ENCODE measurements at regions not wholly inside any gene's neighbourhood (a gene's known extent, or its start where the extent isn't known, plus 50 kb on each side); places are given as distances from the start of the nearest gene placed in this dataset.

GRCh38 chr6:80463197-80463596 is 356.7 kb downstream of the BCKDHB start (continued):
- TF ChIP-seq IRF5 (IDR thresholded peaks at IDR 0.05; ENCODE audit: borderline replicate concordance) (no peak), PRDM15 (CRISPR knock-in tag; IDR thresholded peaks at IDR 0.05) (no peak), CTCF (IDR thresholded peaks at IDR 0.05 in 2 of 3, conservative IDR thresholded peaks at IDR 0.05 in 1 of 3; ENCODE audit: control insufficient read depth in 2 of 3, extremely low read depth in 1 of 3, insufficient read depth in 1 of 3, low read depth in 3 of 3, low read length in 3 of 3) (no peak)

- in situ Hi-C loops (cut with MboI) (no loop called here), intact Hi-C loops (cut with micrococcal nuclease; ENCODE audit: unreplicated experiment) (no loop called here)
- TF ChIP-seq TCF3 (IDR thresholded peaks at IDR 0.05; ENCODE audit: borderline replicate concordance, insufficient read depth, low read depth, low read length): no peak
- TF ChIP-seq NR2F1 (conservative IDR thresholded peaks at IDR 0.05): no peak
- TF ChIP-seq REST (IDR thresholded peaks at IDR 0.05; ENCODE audit: low read depth, low read length): no peak
- TF ChIP-seq PBX3 (IDR thresholded peaks at IDR 0.05; ENCODE audit: insufficient replicate concordance, low read depth, low read length): no peak
- no peak for TF ChIP-seq ATF3 (IDR thresholded peaks at IDR 0.05; ENCODE audit: borderline replicate concordance, extremely low read depth, low read depth, low read length)
- no peaks in the 10 kb centered on the region for H3K9me3 ChIP-seq (replicated peaks; ENCODE audit: control insufficient read depth, insufficient read depth, low read length)
- 4% methylated on average over 1 of the region's 1 CpG for WGBS (ENCODE audit: insufficient coverage, insufficient replicate concordance, low lambda C conversion rate, missing lambda C conversion rate)
- no peak overlapping the region for H3K27ac ChIP-seq (ENCODE audit: control insufficient read depth, insufficient read depth)
- H4K20me1 ChIP-seq (ENCODE audit: control insufficient read depth, insufficient read depth): no peaks in the 10 kb centered on the region
- H3K9ac ChIP-seq (ENCODE audit: control insufficient read depth, insufficient read depth, low read length): no peak overlapping the region
- CTCF ChIA-PET: interaction anchor here (1.7 kb wide), 1 partner anchor 15 kb away, joined by 3 read pairs; no protein-coding TSS in a partner anchor
- no TSS peak for BruUV-seq (replicated peaks)
- H3K4me1 ChIP-seq (ENCODE audit: control insufficient read depth, insufficient read depth, low read length): no peaks in the 10 kb centered on the region
- POLR2A ChIA-PET: no interaction called here
- H3K4me3 ChIP-seq: no peak overlapping the region
- no peak overlapping the region for H2AFZ ChIP-seq (ENCODE audit: control insufficient read depth, low read depth, low read length)
- H3K79me2 ChIP-seq (ENCODE audit: control insufficient read depth, insufficient read depth, low read length): no peaks in the 10 kb centered on the region
- DNase-seq (ENCODE audit: low read depth, low spot score) (no peak), FAIRE-seq (no peak), ATAC-seq (no peak)
- H3K36me3 ChIP-seq (ENCODE audit: control insufficient read depth in 2 of 2, insufficient read depth in 2 of 2, low read length in 1 of 2): no peaks in the 10 kb centered on the region
- H3K27me3 ChIP-seq (replicated peaks in 1 of 2; ENCODE audit: control insufficient read depth in 2 of 2, insufficient read depth in 2 of 2, low read length in 1 of 2): no peaks in the 10 kb centered on the region
- SMC1A ChIA-PET (ENCODE audit: uncharacterized antibody, unreplicated experiment): interaction anchor here (0.9 kb wide), 1 partner anchor 14 kb away, joined by 3 read pairs; no protein-coding TSS in a partner anchor
- RAD21 ChIA-PET (ENCODE audit: unreplicated experiment): no interaction called here
- H3K4me2 ChIP-seq (ENCODE audit: control insufficient read depth, insufficient read depth): no peak overlapping the region
Observed at GRCh38 chr6:80460257-80460865, 353.9 kb downstream of the BCKDHB start.
